T-cell (primary cell): ENCODE measurements at regions not wholly inside any gene's neighbourhood (a gene's known extent, or its start where the extent isn't known, plus 50 kb on each side); places are given as distances from the start of the nearest gene placed in this dataset.

Experiments
- ATAC-seq, 4 experiments: fragments of 200-7000 bp in 3 of 4; fragments of 150-1000 bp in 1 of 4; cut with Tn5 transposase; replicated peaks in 1 of 4; 1 replicate in 3 of 4; 2 replicates in 1 of 4; pipeline ENCODE4 v1.10.0; 2021; ENCODE audit warnings: moderate library complexity in 3 of 4, mild to moderate bottlenecking in 2 of 4, moderate number of reproducible peaks in 1 of 4
- CTCF ChIA-PET, 2 donors: fragments of 300-600 bp; sonication (Branson Sonifier 250); formaldehyde crosslinking; loops; one replicate each; lab custom pipeline; 2022; ENCODE audit warnings: antibody characterized with exemption in 2 of 2; lab: Charles Lee
- POLR2A ChIA-PET, 2 donors: fragments of 300-600 bp; sonication (Branson Sonifier 250); formaldehyde crosslinking; loops; one replicate each; lab custom pipeline; 2022; ENCODE audit warnings: antibody characterized with exemption in 2 of 2; lab: Charles Lee
- DNase-seq, 35 experiments: peaks; one replicate each; pipeline versions ENCODE4 v3.0.0 to v3.0.0-alpha.2; 2013 to 2023
- H3K27ac ChIP-seq: one replicate; pipeline ENCODE4 v1.5.1; 2013; ENCODE audit warnings: low read length
- H3K27me3 ChIP-seq, 2 experiments: replicated peaks in 1 of 2; 1 replicate in 1 of 2; 2 replicates in 1 of 2; pipeline versions ENCODE4 v1.6.1 to v1.7.0; 2013; ENCODE audit warnings: low read length in 1 of 2, mixed read lengths in 1 of 2; ENCODE audit not compliant: control insufficient read depth in 2 of 2, insufficient read depth in 2 of 2; ENCODE audit errors: extremely low read depth in 1 of 2
- H3K36me3 ChIP-seq, 2 donors: 1 replicate in 1 of 2; 2 replicates in 1 of 2; pipeline versions ENCODE4 v1.6.1 to v1.7.0; 2013; ENCODE audit warnings: low read length in 1 of 2; ENCODE audit not compliant: control insufficient read depth in 2 of 2, insufficient read depth in 1 of 2; ENCODE audit errors: extremely low read depth in 1 of 2
- H3K4me1 ChIP-seq, 2 experiments: 1 replicate in 1 of 2; 2 replicates in 1 of 2; pipeline versions ENCODE4 v1.6.1 to v1.7.0; 2013; ENCODE audit warnings: low read length in 2 of 2, mixed read lengths in 1 of 2; ENCODE audit not compliant: insufficient read depth in 2 of 2, control insufficient read depth in 1 of 2; ENCODE audit errors: extremely low read depth in 1 of 2
- H3K4me3 ChIP-seq, 2 donors: 1 replicate in 1 of 2; 2 replicates in 1 of 2; pipeline versions ENCODE4 v1.5.1 to v1.7.0; 2013; ENCODE audit warnings: mild to moderate bottlenecking in 2 of 2, low read length in 1 of 2, moderate library complexity in 1 of 2; ENCODE audit not compliant: control insufficient read depth in 1 of 2; ENCODE audit errors: extremely low read depth in 1 of 2
- H3K9me3 ChIP-seq: 2 replicates; pipeline ENCODE4 v1.7.0; 2013
- H3K27ac Mint-ChIP-seq, 2 donors: one replicate each; pipeline ENCODE4 v1.8.0; 2020 to 2021; ENCODE audit warnings: mild to moderate bottlenecking in 2 of 2, mixed read lengths in 2 of 2
- H3K27me3 Mint-ChIP-seq, 2 donors: one replicate each; pipeline ENCODE4 v1.8.0; 2021 to 2022; ENCODE audit warnings: mixed read lengths in 2 of 2
- H3K36me3 Mint-ChIP-seq: one replicate; pipeline ENCODE4 v1.8.0; 2021; ENCODE audit warnings: mixed read lengths
- H3K4me1 Mint-ChIP-seq, 3 donors: one replicate each; pipeline ENCODE4 v1.8.0; 2020 to 2022; ENCODE audit warnings: mixed read lengths in 3 of 3, mild to moderate bottlenecking in 1 of 3
- H3K4me3 Mint-ChIP-seq, 3 donors: one replicate each; pipeline ENCODE4 v1.8.0; 2020 to 2022; ENCODE audit warnings: mild to moderate bottlenecking in 3 of 3, mixed read lengths in 3 of 3, moderate library complexity in 3 of 3
- H3K9me3 Mint-ChIP-seq, 3 donors: one replicate each; pipeline ENCODE4 v1.8.0; 2020 to 2022; ENCODE audit warnings: mixed read lengths in 3 of 3
- whole genome bisulfite sequencing: methylation state at CpG from one replicate; pipeline ENCODE4 v1.1.5; 2013; ENCODE audit warnings: missing lambda C conversion rate; ENCODE audit not compliant: insufficient coverage; 5-methylcytosine and 5-hydroxymethylcytosine counted together

DNA sequence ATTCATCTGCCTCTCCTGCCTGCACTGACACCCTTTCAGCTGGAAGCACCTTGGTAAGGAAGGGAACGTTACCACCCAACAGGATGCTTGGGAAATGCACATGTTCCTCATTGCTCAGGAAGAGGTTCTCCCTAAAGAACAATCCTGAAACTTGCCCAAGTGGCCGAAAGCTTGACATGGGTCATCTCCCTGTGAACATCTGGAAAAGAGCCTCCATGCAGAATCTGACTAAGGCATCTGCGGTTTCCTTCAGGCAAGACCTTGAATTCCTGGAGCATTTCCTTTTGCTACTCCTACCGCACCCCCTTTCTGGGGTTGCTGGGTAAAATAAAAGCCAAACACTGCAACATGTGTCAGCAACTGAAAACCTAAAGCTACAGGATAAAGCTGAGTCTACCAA lies 68.7 kb upstream of the SNRK start:
- Mint-ChIP-seq H3K4me3 (peak overlapping the region in 1 of 3 donors; percentile 53), H3K27me3 (no peaks in the 10 kb centered on the region), H3K36me3 (no peaks in the 10 kb centered on the region), H3K27ac (peak overlapping the region; percentile 62 to 88), H3K9me3 (no peaks in the 10 kb centered on the region), H3K4me1 (peaks cover 60 to 69% (median 65%) of the 10 kb centered on the region in 3 donors)
- WGBS = 93% methylated on average over 3 of the region's 4 CpGs
- no peak for DNase-seq
- CTCF ChIA-PET = no interaction called here
- no peaks in the 10 kb centered on the region for H3K27me3 ChIP-seq
- H3K9me3 ChIP-seq = no peaks in the 10 kb centered on the region
- H3K36me3 ChIP-seq = no peaks in the 10 kb centered on the region
- no peak overlapping the region for H3K27ac ChIP-seq
- H3K4me1 ChIP-seq = peaks cover 38 to 59% of the 10 kb centered on the region in 2 experiments
- ATAC-seq = no peak
- POLR2A ChIA-PET = interaction anchor here in 1 of 2 donors (0.7 kb wide), 1 partner anchor 617 kb away, joined by 4 read pairs; the partner anchor contains the start of gene NKTR
- no peak overlapping the region for H3K4me3 ChIP-seq

DNA sequence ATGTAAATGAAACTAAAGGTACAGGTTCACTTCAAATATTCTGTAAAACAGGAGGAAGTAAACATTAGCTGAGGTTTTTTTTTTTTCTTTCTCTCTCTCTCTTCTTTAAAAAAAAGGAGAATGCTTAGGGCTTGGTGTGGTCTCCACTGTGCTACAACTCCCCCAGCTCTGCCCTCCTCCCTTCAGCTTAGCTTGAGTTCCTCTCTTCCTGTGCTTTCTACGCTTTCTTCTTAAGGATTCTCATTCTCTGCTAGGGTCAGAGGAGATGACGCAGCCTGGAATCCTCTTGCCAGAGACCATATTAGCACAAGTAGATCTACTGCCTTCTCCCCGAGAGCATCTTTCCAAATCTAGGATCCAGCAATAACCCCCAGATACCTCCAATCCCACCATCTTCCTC lies 69.1 kb upstream of the SNRK start:
- Mint-ChIP-seq H3K27ac (peak overlapping the region; percentile 62 to 88), H3K4me3 (peak overlapping the region in 1 of 3 donors; percentile 53), H3K9me3 (no peaks in the 10 kb centered on the region), H3K36me3 (no peaks in the 10 kb centered on the region), H3K4me1 (peaks cover 56 to 64% (median 61%) of the 10 kb centered on the region in 3 donors), H3K27me3 (no peaks in the 10 kb centered on the region)
- ATAC-seq = peak; percentile 57 to 79 (median 68)
- H3K27me3 ChIP-seq = no peaks in the 10 kb centered on the region
- no peak overlapping the region for H3K27ac ChIP-seq
- CTCF ChIA-PET = no interaction called here
- H3K9me3 ChIP-seq = no peaks in the 10 kb centered on the region
- no peak overlapping the region for H3K4me3 ChIP-seq
- WGBS = 89% methylated on average over 3 of the region's 3 CpGs
- H3K4me1 ChIP-seq = peaks cover 34 to 55% of the 10 kb centered on the region in 2 experiments
- POLR2A ChIA-PET = interaction anchor here in 1 of 2 donors (0.6 kb wide), 1 partner anchor 249 kb away, joined by 3 read pairs; no protein-coding TSS in a partner anchor
- peak in 1 of 35 experiments; percentile 33 for DNase-seq
- H3K36me3 ChIP-seq = no peaks in the 10 kb centered on the region

DNA sequence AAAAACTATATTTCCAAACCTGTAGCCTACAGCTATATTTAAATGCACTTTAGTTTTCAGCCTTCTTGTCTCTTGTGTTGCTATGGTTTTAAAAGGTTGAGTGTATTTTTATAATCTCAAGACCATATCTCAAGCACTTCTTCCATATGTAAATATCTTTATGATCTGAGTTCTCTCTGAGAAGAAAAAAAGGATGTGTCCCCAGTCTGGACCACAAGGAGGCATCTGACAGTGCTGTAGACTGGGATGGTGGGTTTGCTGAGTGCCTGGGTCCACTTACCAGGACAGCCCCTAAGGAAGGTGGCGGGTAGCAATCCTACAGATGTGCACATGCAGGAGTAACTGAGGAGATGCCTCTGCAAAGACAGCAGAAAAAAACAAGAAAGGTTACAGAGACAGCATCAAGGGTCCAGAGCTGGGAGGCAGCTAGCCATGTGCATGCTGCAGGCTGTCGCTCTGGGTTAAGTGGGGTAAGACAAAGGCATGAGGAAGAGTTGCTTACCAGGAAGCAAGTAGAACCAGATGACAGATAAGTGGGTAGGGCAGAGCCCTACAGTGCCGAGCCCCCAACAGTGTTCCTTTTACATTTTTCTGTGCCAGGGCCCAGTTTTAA lies 70.6 kb upstream of the SNRK start:
- no peaks in the 10 kb centered on the region for H3K9me3 Mint-ChIP-seq
- H3K4me3 Mint-ChIP-seq = peak overlapping the region in 1 of 3 donors; percentile 34
- ChIA-PET POLR2A (interaction anchor here in 1 of 2 donors (0.6 kb wide), 1 partner anchor 85 kb away, joined by 3 read pairs; no protein-coding TSS in a partner anchor), CTCF (interaction anchor here (0.5 to 1.0 kb wide), 2 partner anchors 8 to 233 kb away, joined by 3 to 4 read pairs; no protein-coding TSS in a partner anchor)
- peak overlapping the region; percentile 75 to 76 for H3K27ac Mint-ChIP-seq
- no peaks in the 10 kb centered on the region for H3K36me3 Mint-ChIP-seq
- 69% methylated on average over 3 of the region's 3 CpGs for WGBS
- no peaks in the 10 kb centered on the region for H3K27me3 Mint-ChIP-seq
- Histone ChIP-seq H3K4me1 (peaks cover 22 to 42% of the 10 kb centered on the region in 2 experiments), H3K27me3 (no peaks in the 10 kb centered on the region), H3K9me3 (no peaks in the 10 kb centered on the region), H3K36me3 (no peaks in the 10 kb centered on the region), H3K27ac (no peak overlapping the region), H3K4me3 (no peak overlapping the region)
- ATAC-seq (peak in 3 of 4 experiments; percentile 28 to 52 (median 50)), DNase-seq (peak in 4 of 35 experiments; percentile 8 to 40 (median 15))
- peaks cover 42 to 50% (median 46%) of the 10 kb centered on the region in 3 donors for H3K4me1 Mint-ChIP-seq

GRCh38 chr3:43215138-43215537 lies 71.2 kb upstream of the SNRK start:
- Mint-ChIP-seq H3K4me3 (no peak overlapping the region), H3K36me3 (no peaks in the 10 kb centered on the region), H3K27me3 (no peaks in the 10 kb centered on the region), H3K9me3 (no peaks in the 10 kb centered on the region), H3K4me1 (peaks cover 41 to 45% (median 41%) of the 10 kb centered on the region in 3 donors), H3K27ac (no peak overlapping the region)
- Histone ChIP-seq H3K4me1 (peaks cover 22 to 38% of the 10 kb centered on the region in 2 experiments), H3K9me3 (no peaks in the 10 kb centered on the region), H3K27me3 (no peaks in the 10 kb centered on the region), H3K4me3 (no peak overlapping the region), H3K36me3 (no peaks in the 10 kb centered on the region), H3K27ac (no peak overlapping the region)
- no peak for ATAC-seq
- WGBS = 100% methylated on average over 1 of the region's 3 CpGs
- no peak for DNase-seq
- POLR2A ChIA-PET = no interaction called here
- CTCF ChIA-PET = no interaction called here

DNA sequence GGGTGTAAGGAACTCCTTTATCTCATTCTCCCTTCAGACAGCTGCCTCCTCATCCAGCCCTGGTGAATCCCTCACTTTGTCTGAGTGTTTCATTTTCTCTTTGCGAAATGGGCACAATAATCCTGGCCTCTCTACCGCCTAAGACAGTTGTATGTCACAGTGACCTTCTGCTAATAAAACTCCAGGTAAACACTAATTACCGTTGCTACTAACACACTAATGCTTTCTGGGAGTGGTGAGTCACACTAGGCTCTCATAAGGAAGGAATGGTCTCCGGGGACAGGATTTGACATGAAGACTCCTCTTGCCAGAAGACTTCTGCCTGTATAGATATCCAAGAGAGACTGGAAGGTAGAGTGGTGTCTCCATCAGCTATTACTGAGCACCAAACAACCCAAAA lies 71.7 kb upstream of the SNRK start:
- H3K36me3 ChIP-seq = no peaks in the 10 kb centered on the region
- no peaks in the 10 kb centered on the region for H3K9me3 ChIP-seq
- H3K4me1 ChIP-seq = peaks cover 22 to 38% of the 10 kb centered on the region in 2 experiments
- Mint-ChIP-seq H3K27ac (peak overlapping the region in 1 of 2 donors; percentile 7), H3K27me3 (no peaks in the 10 kb centered on the region), H3K9me3 (no peaks in the 10 kb centered on the region), H3K4me1 (peaks cover 37 to 42% (median 41%) of the 10 kb centered on the region in 3 donors), H3K36me3 (no peaks in the 10 kb centered on the region), H3K4me3 (no peak overlapping the region)
- 100% methylated on average over 2 of the region's 4 CpGs for WGBS
- CTCF ChIA-PET = interaction anchor here in 1 of 2 donors (1.0 kb wide), 1 partner anchor 9 kb away, joined by 3 read pairs; no protein-coding TSS in a partner anchor
- no peak overlapping the region for H3K27ac ChIP-seq
- DNase-seq (no peak), ATAC-seq (no peak)
- no peaks in the 10 kb centered on the region for H3K27me3 ChIP-seq
- no peak overlapping the region for H3K4me3 ChIP-seq
- POLR2A ChIA-PET = no interaction called here

- no CpG with 5 or more reads among the region's 1 CpG for WGBS
- Histone ChIP-seq H3K9me3 (no peaks in the 10 kb centered on the region), H3K4me3 (no peak overlapping the region), H3K36me3 (no peaks in the 10 kb centered on the region), H3K27me3 (no peaks in the 10 kb centered on the region), H3K27ac (no peak overlapping the region), H3K4me1 (peaks cover 20 to 32% of the 10 kb centered on the region in 2 experiments)
- Mint-ChIP-seq H3K27me3 (no peaks in the 10 kb centered on the region), H3K36me3 (no peaks in the 10 kb centered on the region), H3K4me1 (peaks cover 32 to 42% (median 33%) of the 10 kb centered on the region in 3 donors), H3K27ac (no peak overlapping the region), H3K4me3 (no peak overlapping the region), H3K9me3 (no peaks in the 10 kb centered on the region)
- ATAC-seq = no peak
- CTCF ChIA-PET = interaction anchor here in 1 of 2 donors (1.0 kb wide), 1 partner anchor 10 kb away, joined by 3 read pairs; no protein-coding TSS in a partner anchor
- no peak for DNase-seq
- POLR2A ChIA-PET = no interaction called here
These were observed 72.7 kb upstream of the SNRK start for GRCh38 chr3:43213631-43214030.
